Uterus (tissue), 3 donors: ENCODE measurements at regions not wholly inside any gene's neighbourhood (a gene's known extent, or its start where the extent isn't known, plus 50 kb on each side); places are given as distances from the start of the nearest gene placed in this dataset.
A peak's percentile ranks its signal among the peaks of the same experiment; 100 is the strongest.

Experiments used
- DNase-seq, 2 donors: peaks; one replicate each; pipeline ENCODE4 v3.0.0-alpha.2; 2019 to 2020
- H3K27ac ChIP-seq, 2 donors: fragments of 200-600 bp; sonication (generic); 1 replicate in 1 of 2; 2 replicates in 1 of 2; pipeline ENCODE4 v1.5.1; 2016 to 2018
- H3K27me3 ChIP-seq, 2 donors: fragments of 200-600 bp; sonication (generic); one replicate each; pipeline ENCODE4 v1.5.1; 2018 to 2019; ENCODE audit warnings: control low read depth in 1 of 2
- H3K36me3 ChIP-seq, 2 donors: fragments of 200-600 bp; sonication (generic); one replicate each; pipeline ENCODE4 v1.5.1; 2019; ENCODE audit warnings: control low read depth in 1 of 2
- H3K4me1 ChIP-seq, 2 donors: fragments of 200-600 bp; sonication (generic); one replicate each; pipeline ENCODE4 v1.5.1; 2018 to 2019; ENCODE audit warnings: control low read depth in 1 of 2
- H3K4me3 ChIP-seq, 2 donors: fragments of 200-600 bp; sonication (generic); 1 replicate in 1 of 2; 2 replicates in 1 of 2; pipeline ENCODE4 v1.5.1; 2018 to 2019; ENCODE audit warnings: mild to moderate bottlenecking in 1 of 2
- H3K9me3 ChIP-seq, 2 donors: fragments of 200-600 bp; sonication (generic); one replicate each; pipeline ENCODE4 v1.5.1; 2019; ENCODE audit warnings: control low read depth in 1 of 2
- POLR2A ChIP-seq, 2 donors: fragments of 450-650 bp; IDR thresholded peaks; one replicate each; pipeline ENCODE4 v1.6.1; 2016; ENCODE audit warnings: antibody characterized with exemption in 2 of 2, mild to moderate bottlenecking in 1 of 2, moderate library complexity in 1 of 2
- intact Hi-C: fragments of 100-400 bp; cut with DNase I; formaldehyde crosslinking; loops from one replicate; pipeline ENCODE4 v1.15.1; 2023; ENCODE audit warnings: low total_unique reads
- TF ChIP-seq, protein P1 (sequence below), 4 experiments: fragments of 200-600 bp in 2 of 4; fragments of 450-650 bp in 2 of 4; sonication (generic) in 2 of 4; IDR thresholded peaks; one replicate each; pipeline ENCODE4 v1.5.1; 2016 to 2019; ENCODE audit warnings: antibody characterized with exemption in 4 of 4, mild to moderate bottlenecking in 2 of 4, moderate library complexity in 1 of 4
- donor health status: DM: yes; HTN: yes; CAD: no.

DNA sequence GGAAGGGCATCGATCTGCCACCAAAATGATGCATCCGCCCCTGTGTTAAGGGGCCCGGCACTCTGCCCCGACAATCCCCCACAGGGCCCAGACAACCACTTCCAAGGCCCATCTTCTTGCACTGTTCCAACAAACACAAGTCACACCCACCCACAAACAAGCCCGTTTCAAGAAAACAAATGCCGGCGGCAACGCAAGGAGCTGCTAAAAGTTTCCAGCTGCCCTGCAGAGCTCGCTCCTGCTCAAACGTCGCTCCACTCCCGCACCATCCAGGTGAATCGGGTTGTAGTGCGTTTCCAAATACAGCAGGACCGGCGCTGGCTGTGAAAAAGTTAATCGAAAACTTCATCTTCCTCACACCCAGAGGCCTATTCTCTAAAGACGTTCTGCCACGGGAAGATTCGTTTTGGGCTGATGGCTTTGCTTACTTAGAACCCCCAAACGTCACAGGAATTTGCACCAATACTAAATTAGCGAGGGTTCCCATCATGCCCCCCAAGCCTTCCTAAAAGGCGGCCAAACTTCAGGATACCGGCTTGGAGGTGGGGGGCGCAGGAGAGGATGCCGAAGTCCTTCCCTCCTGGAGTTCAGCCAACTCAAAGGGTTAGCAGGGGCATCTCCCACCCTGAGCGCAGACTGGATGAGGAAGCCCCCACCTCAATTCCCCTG, 107.4 kb upstream of the DOCK9 start:
- Histone ChIP-seq H3K4me1 (no peaks in the 10 kb centered on the region), H3K27me3 (no peaks in the 10 kb centered on the region), H3K36me3 (no peaks in the 10 kb centered on the region), H3K27ac (peak overlapping the region; percentile 71 to 89), H3K9me3 (no peaks in the 10 kb centered on the region), H3K4me3 (peak overlapping the region; percentile 53 to 95)
- no peak for TF ChIP-seq POLR2A (IDR thresholded peaks at IDR 0.05)
- TF ChIP-seq, protein P1, sequence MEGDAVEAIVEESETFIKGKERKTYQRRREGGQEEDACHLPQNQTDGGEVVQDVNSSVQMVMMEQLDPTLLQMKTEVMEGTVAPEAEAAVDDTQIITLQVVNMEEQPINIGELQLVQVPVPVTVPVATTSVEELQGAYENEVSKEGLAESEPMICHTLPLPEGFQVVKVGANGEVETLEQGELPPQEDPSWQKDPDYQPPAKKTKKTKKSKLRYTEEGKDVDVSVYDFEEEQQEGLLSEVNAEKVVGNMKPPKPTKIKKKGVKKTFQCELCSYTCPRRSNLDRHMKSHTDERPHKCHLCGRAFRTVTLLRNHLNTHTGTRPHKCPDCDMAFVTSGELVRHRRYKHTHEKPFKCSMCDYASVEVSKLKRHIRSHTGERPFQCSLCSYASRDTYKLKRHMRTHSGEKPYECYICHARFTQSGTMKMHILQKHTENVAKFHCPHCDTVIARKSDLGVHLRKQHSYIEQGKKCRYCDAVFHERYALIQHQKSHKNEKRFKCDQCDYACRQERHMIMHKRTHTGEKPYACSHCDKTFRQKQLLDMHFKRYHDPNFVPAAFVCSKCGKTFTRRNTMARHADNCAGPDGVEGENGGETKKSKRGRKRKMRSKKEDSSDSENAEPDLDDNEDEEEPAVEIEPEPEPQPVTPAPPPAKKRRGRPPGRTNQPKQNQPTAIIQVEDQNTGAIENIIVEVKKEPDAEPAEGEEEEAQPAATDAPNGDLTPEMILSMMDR (IDR thresholded peaks at IDR 0.05): no peak
- intact Hi-C loops: no loop called here
- DNase-seq: no peak

DNA sequence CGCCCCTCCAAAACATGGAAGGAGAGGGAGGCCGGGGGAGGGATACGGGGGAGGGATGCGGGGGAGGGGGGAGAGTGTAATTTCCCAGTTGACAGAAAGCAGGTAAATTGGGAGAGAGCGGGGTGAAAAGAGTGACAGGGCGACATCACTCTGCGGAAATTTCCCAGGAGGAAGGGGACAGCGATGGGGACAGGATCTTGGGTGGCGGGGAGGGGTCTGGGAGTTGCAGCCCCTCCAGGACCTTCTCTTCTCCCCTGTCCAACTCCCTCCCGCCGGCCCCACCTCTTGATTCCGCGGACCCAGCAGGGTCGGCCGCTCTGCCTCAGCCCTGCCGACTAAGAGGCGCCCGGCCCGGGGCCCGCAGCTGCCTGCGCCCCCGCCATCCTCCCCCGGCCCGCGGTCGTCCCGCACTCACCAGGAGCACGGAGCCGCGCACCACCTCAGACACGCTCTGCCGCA, 108.0 kb upstream of the DOCK9 start:
- no peaks in the 10 kb centered on the region for H3K4me1 ChIP-seq
- peak overlapping the region; percentile 71 to 89 for H3K27ac ChIP-seq

DNA sequence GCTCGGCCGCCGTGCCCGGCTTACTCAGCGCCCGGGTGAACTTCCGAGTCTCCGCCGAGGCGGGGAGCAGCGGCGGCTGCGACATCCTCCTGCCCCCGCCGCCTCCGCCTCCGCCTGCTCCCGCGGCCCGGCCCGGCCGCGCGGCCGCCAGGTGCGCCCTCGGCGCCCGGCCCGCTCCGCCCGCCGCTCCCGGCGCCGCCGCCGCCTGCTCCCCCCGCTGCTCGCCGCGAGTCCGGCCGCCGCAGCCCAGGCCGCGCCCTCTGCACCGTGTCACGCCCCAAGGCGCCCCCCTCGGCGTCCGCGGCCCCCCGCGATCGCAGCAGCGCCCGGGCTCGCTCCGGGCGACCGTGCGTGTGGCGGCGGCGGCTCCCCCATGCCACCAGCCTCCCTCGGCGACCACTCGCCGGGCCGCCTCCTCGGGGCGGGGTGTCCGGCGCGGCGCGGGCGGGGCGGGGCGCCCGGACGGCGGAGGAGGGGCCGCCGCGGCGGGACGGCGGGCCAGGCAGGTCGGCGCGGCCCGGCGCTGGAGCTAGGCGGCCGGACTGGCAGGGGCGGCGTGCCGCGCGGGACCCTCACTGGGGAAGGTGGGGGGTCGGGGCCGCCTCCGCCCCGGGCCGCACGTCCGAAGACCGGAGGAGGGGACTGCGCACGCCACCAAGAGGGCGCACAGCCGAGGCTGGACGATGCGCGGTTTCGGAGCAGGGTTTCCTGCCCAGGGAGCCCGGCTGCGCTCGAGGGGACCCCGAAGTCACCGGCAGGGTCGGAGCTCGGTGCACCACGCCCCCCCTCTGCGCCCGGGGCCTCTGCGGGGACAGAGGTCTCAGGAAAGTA, 108.6 kb upstream of the DOCK9 start:
- Histone ChIP-seq H3K9me3 (no peaks in the 10 kb centered on the region), H3K4me1 (no peaks in the 10 kb centered on the region), H3K4me3 (peak overlapping the region; percentile 53 to 95), H3K27me3 (no peaks in the 10 kb centered on the region), H3K36me3 (no peaks in the 10 kb centered on the region), H3K27ac (peak overlapping the region; percentile 89 to 93)
- TF ChIP-seq, protein P1 (IDR thresholded peaks at IDR 0.05): peak in 2 of 4 experiments; percentile 4
- peak; percentile 54 to 80 for TF ChIP-seq POLR2A (IDR thresholded peaks at IDR 0.05)
- peak; percentile 20 to 55 for DNase-seq
- intact Hi-C loops: no loop called here

More for the DNA sequence above, 108.0 kb upstream of the DOCK9 start:
- no peak for TF ChIP-seq POLR2A (IDR thresholded peaks at IDR 0.05)
- TF ChIP-seq, protein P1 (IDR thresholded peaks at IDR 0.05): no peak
- DNase-seq: peak in 1 of 2 donors; percentile 42
- Histone ChIP-seq H3K9me3 (no peaks in the 10 kb centered on the region), H3K27me3 (no peaks in the 10 kb centered on the region), H3K4me3 (peak overlapping the region; percentile 53 to 95), H3K36me3 (no peaks in the 10 kb centered on the region)
- intact Hi-C loops: no loop called here

DNA sequence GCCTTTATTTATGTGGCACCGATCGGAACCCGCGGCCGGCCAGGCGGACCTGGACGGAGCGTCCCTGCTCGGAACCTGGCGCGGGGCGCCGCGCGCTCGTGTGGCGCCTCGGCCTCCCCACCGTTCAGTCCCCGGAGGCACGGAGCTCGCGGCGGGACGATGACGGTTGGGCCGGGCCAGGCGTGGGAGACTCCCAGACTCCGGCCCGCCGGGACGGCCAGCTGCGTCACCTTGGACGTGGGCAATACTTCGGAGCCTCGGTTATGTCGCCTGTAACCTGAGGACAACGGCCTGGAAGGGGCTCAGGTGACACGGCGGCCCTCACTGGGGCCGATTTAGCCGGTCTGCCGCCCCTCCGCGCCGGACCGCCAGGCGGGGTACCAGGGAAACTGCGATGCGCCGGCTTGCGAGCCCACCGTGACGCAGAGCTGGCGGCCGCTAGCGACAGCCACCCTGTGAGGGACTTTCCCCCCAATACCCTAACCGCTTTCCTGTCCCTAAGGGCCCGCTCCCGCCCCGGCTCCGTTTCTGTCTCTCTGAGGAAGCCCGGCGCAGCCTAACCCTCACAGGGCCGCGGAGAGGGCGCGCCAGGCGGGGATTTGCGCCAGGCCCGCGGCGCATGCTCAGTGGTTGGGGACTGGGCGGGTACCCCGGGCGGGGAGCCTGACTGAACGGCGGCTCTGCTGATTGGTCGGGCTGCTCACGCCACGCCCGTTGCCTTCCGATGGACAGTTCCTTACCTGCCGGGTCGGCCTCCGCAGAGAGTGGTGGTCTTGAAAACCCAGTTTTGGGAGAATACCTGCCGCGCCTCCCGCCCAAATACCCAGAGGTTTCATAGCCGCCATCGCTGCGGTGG, 109.5 kb upstream of the DOCK9 start:
- Histone ChIP-seq H3K4me1 (no peaks in the 10 kb centered on the region), H3K27ac (peak overlapping the region; percentile 89 to 93), H3K9me3 (no peaks in the 10 kb centered on the region), H3K4me3 (peak overlapping the region; percentile 53 to 95), H3K36me3 (no peaks in the 10 kb centered on the region), H3K27me3 (no peaks in the 10 kb centered on the region)
- peak; percentile 86 to 91 for DNase-seq
- TF ChIP-seq, protein P1 (IDR thresholded peaks at IDR 0.05): peak in 3 of 4 experiments; percentile 13 to 54 (median 41)
- TF ChIP-seq POLR2A (IDR thresholded peaks at IDR 0.05): peak; percentile 85 to 87
- intact Hi-C loops: no loop called here
